Common myeloid progenitor, CD34-positive (primary cell): ENCODE measurements at regions not wholly inside any gene's neighbourhood (a gene's known extent, or its start where the extent isn't known, plus 50 kb on each side); places are given as distances from the start of the nearest gene placed in this dataset.

Source experiments
- CTCF ChIA-PET: fragments of 350-600 bp; sonication (Branson Sonifier 250); formaldehyde crosslinking; loops from one replicate; lab custom pipeline; 2021; ENCODE audit warnings: antibody characterized with exemption; lab: Charles Lee
- POLR2A ChIA-PET: fragments of 350-600 bp; sonication (Branson Sonifier 250); formaldehyde crosslinking; loops from one replicate; lab custom pipeline; 2021; ENCODE audit warnings: antibody characterized with exemption; lab: Charles Lee
- DNase-seq, 3 donors: peaks; one replicate each; pipeline versions ENCODE4 v3.0.0 to v3.0.0-alpha.2; 2013
- H3K27ac ChIP-seq, 2 experiments: 1 replicate in 1 of 2; 2 replicates in 1 of 2; pipeline ENCODE4 v1.7.0; 2013; ENCODE audit warnings: inconsistent platforms in 2 of 2, low read length in 2 of 2, mild to moderate bottlenecking in 2 of 2, low read depth in 1 of 2, moderate library complexity in 1 of 2; ENCODE audit not compliant: severe bottlenecking in 2 of 2, insufficient read depth in 1 of 2, poor library complexity in 1 of 2
- H3K27me3 ChIP-seq, 5 experiments: replicated peaks in 2 of 5; 1 replicate in 3 of 5; 2 replicates in 2 of 5; pipeline versions ENCODE4 v1.6.1 to v1.7.0; 2013; ENCODE audit warnings: low read length in 4 of 5, mild to moderate bottlenecking in 2 of 5, moderate library complexity in 2 of 5, inconsistent platforms in 1 of 5; ENCODE audit not compliant: insufficient read depth in 5 of 5, control insufficient read depth in 4 of 5
- H3K36me3 ChIP-seq, 4 experiments: 1 replicate in 2 of 4; 2 replicates in 2 of 4; pipeline versions ENCODE4 v1.6.1 to v1.7.0; 2013; ENCODE audit warnings: low read length in 3 of 4, control low read depth in 1 of 4, mild to moderate bottlenecking in 1 of 4; ENCODE audit not compliant: control insufficient read depth in 4 of 4, insufficient read depth in 4 of 4
- H3K4me1 ChIP-seq, 4 experiments: 1 replicate in 3 of 4; 2 replicates in 1 of 4; pipeline versions ENCODE4 v1.6.1 to v1.7.1; 2013; ENCODE audit warnings: low read length in 3 of 4, mild to moderate bottlenecking in 3 of 4, control low read depth in 1 of 4, inconsistent platforms in 1 of 4, moderate library complexity in 1 of 4; ENCODE audit not compliant: control insufficient read depth in 4 of 4, insufficient read depth in 4 of 4; ENCODE audit errors: control extremely low read depth in 1 of 4
- H3K4me3 ChIP-seq, 7 experiments: 1 replicate in 4 of 7; 2 replicates in 3 of 7; pipeline versions ENCODE4 v1.5.1 to v1.7.0; 2013; ENCODE audit warnings: mild to moderate bottlenecking in 7 of 7, low read length in 6 of 7, moderate library complexity in 6 of 7, inconsistent platforms in 2 of 7, low read depth in 2 of 7, control low read depth in 1 of 7; ENCODE audit not compliant: insufficient read depth in 4 of 7, control insufficient read depth in 1 of 7; ENCODE audit errors: extremely low read depth in 1 of 7
- H3K9me3 ChIP-seq, 5 experiments: 1 replicate in 4 of 5; 2 replicates in 1 of 5; pipeline versions ENCODE4 v1.6.1 to v1.7.1; 2013; ENCODE audit warnings: low read length in 4 of 5, mild to moderate bottlenecking in 2 of 5, inconsistent platforms in 1 of 5, low read depth in 1 of 5, moderate library complexity in 1 of 5; ENCODE audit not compliant: control insufficient read depth in 4 of 5, insufficient read depth in 2 of 5; ENCODE audit errors: control extremely low read depth in 1 of 5
- WGBS: methylation state at CpG from one replicate; pipeline ENCODE4 v1.1.5; 2013; ENCODE audit not compliant: insufficient coverage; 5-methylcytosine and 5-hydroxymethylcytosine counted together

GRCh38 chr13:84571264-84571663 is 689.0 kb upstream of the SLITRK1 start:
- no peaks in the 10 kb centered on the region for H3K36me3 ChIP-seq
- H3K4me1 ChIP-seq: peaks cover 0 to 4% (median 1%) of the 10 kb centered on the region in 4 experiments
- H3K27me3 ChIP-seq: no peaks in the 10 kb centered on the region
- POLR2A ChIA-PET: no interaction called here
- no peak overlapping the region for H3K4me3 ChIP-seq
- CTCF ChIA-PET: no interaction called here
- DNase-seq: no peak
- no peak overlapping the region for H3K27ac ChIP-seq
- no peaks in the 10 kb centered on the region for H3K9me3 ChIP-seq
- 100% methylated on average over 1 of the region's 3 CpGs for WGBS

GRCh38 chr13:84570831-84571230 is 688.6 kb upstream of the SLITRK1 start:
- DNase-seq: no peak

GRCh38 chr13:84569366-84569765 is 687.1 kb upstream of the SLITRK1 start:
- ChIA-PET CTCF (no interaction called here), POLR2A (no interaction called here)
- no peaks in the 10 kb centered on the region for H3K9me3 ChIP-seq
- H3K4me1 ChIP-seq: peaks cover 0 to 4% (median 1%) of the 10 kb centered on the region in 4 experiments
- no peak overlapping the region for H3K27ac ChIP-seq
- WGBS: no CpG with 5 or more reads among the region's 1 CpG
- DNase-seq: no peak
- H3K4me3 ChIP-seq: no peak overlapping the region
- H3K36me3 ChIP-seq: no peaks in the 10 kb centered on the region
- no peaks in the 10 kb centered on the region for H3K27me3 ChIP-seq

More at GRCh38 chr13:84570831-84571230, 688.6 kb upstream of the SLITRK1 start:
- H3K4me3 ChIP-seq: no peak overlapping the region
- H3K27ac ChIP-seq: no peak overlapping the region
- WGBS: no CpG with 5 or more reads among the region's 2 CpGs
- ChIA-PET POLR2A (no interaction called here), CTCF (no interaction called here)
- peaks cover 0 to 4% (median 1%) of the 10 kb centered on the region in 4 experiments for H3K4me1 ChIP-seq
- H3K9me3 ChIP-seq: no peaks in the 10 kb centered on the region
- no peaks in the 10 kb centered on the region for H3K27me3 ChIP-seq
- no peaks in the 10 kb centered on the region for H3K36me3 ChIP-seq

GRCh38 chr13:84567848-84568247 is 685.6 kb upstream of the SLITRK1 start:
- Histone ChIP-seq H3K36me3 (no peaks in the 10 kb centered on the region), H3K27me3 (no peaks in the 10 kb centered on the region), H3K4me3 (no peak overlapping the region), H3K4me1 (peaks cover 0 to 4% (median 1%) of the 10 kb centered on the region in 4 experiments), H3K9me3 (no peaks in the 10 kb centered on the region), H3K27ac (no peak overlapping the region)
- ChIA-PET POLR2A (no interaction called here), CTCF (no interaction called here)
- 0% methylated on average over 1 of the region's 1 CpG for WGBS
- peak; percentile 3 to 57 (median 50) for DNase-seq

GRCh38 chr13:84566780-84567179 is 684.5 kb upstream of the SLITRK1 start:
- ChIA-PET CTCF (no interaction called here), POLR2A (no interaction called here)
- no peak overlapping the region for H3K4me3 ChIP-seq
- 100% methylated on average over 2 of the region's 2 CpGs for whole genome bisulfite sequencing
- H3K27ac ChIP-seq: no peak overlapping the region
- no peaks in the 10 kb centered on the region for H3K27me3 ChIP-seq
- no peaks in the 10 kb centered on the region for H3K36me3 ChIP-seq
- no peaks in the 10 kb centered on the region for H3K9me3 ChIP-seq
- no peak for DNase-seq
- H3K4me1 ChIP-seq: peaks cover 0 to 4% (median 1%) of the 10 kb centered on the region in 4 experiments

GRCh38 chr13:84563611-84564010 is 681.3 kb upstream of the SLITRK1 start:
- H3K36me3 ChIP-seq: no peaks in the 10 kb centered on the region
- no peaks in the 10 kb centered on the region for H3K27me3 ChIP-seq
- CTCF ChIA-PET: interaction anchor here (1.6 kb wide), 1 partner anchor 11 kb away, joined by 6 read pairs; no protein-coding TSS in a partner anchor
- POLR2A ChIA-PET: no interaction called here
- peaks cover 0 to 4% (median 1%) of the 10 kb centered on the region in 4 experiments for H3K4me1 ChIP-seq
- no peak for DNase-seq
- no peak overlapping the region for H3K27ac ChIP-seq
- H3K9me3 ChIP-seq: peaks cover 0 to 9% (median 4%) of the 10 kb centered on the region in 5 experiments
- WGBS: 100% methylated on average over 3 of the region's 3 CpGs
- H3K4me3 ChIP-seq: no peak overlapping the region

- CTCF ChIA-PET: no interaction called here
- 19% methylated on average over 2 of the region's 5 CpGs for WGBS
These were observed 671.0 kb upstream of the SLITRK1 start for GRCh38 chr13:84553227-84553626.

More at GRCh38 chr13:84553227-84553626, 671.0 kb upstream of the SLITRK1 start:
- Histone ChIP-seq H3K9me3 (no peaks in the 10 kb centered on the region), H3K27ac (no peak overlapping the region), H3K27me3 (no peaks in the 10 kb centered on the region), H3K4me3 (no peak overlapping the region), H3K4me1 (no peaks in the 10 kb centered on the region), H3K36me3 (no peaks in the 10 kb centered on the region)
- POLR2A ChIA-PET: no interaction called here
- peak in 2 of 3 donors; percentile 29 to 47 for DNase-seq
